Muscle of leg (tissue), 3 donors: ENCODE measurements at regions not wholly inside any gene's neighbourhood (a gene's known extent, or its start where the extent isn't known, plus 50 kb on each side); places are given as distances from the start of the nearest gene placed in this dataset.
"Not testable (repeated sequence)": the region's sequence is repeated elsewhere in the genome, so short reads cannot be mapped to it uniquely, and the experiment has no call there.

Source experiments
- DNase-seq: peaks from one replicate; pipeline ENCODE4 v3.0.0; 2013
- H3K27ac ChIP-seq: one replicate; pipeline ENCODE4 v1.5.1; 2013; ENCODE audit warnings: mild to moderate bottlenecking, low read length, control low read depth
- H3K27me3 ChIP-seq: one replicate; pipeline ENCODE4 v1.6.1; 2013; ENCODE audit warnings: low read length; ENCODE audit not compliant: control insufficient read depth, insufficient read depth
- H3K36me3 ChIP-seq: one replicate; pipeline ENCODE4 v1.6.1; 2013; ENCODE audit warnings: low read length; ENCODE audit not compliant: control insufficient read depth, insufficient read depth
- H3K4me1 ChIP-seq: one replicate; pipeline ENCODE4 v1.6.1; 2013; ENCODE audit warnings: low read length; ENCODE audit not compliant: control insufficient read depth, insufficient read depth
- H3K4me3 ChIP-seq: one replicate; pipeline ENCODE4 v1.5.1; 2013; ENCODE audit warnings: low read length, control low read depth
- H3K9me3 ChIP-seq: replicated peaks from 2 replicates; pipeline ENCODE4 v1.6.1; 2013; ENCODE audit warnings: low read depth, low read length; ENCODE audit not compliant: control insufficient read depth
- WGBS: methylation state at CpG from one replicate; pipeline ENCODE4 v1.1.5; 2013; ENCODE audit warnings: missing lambda C conversion rate; ENCODE audit not compliant: insufficient coverage; 5-methylcytosine and 5-hydroxymethylcytosine counted together

GRCh38 chr22:22122348-22123117 lies 122.1 kb upstream of the VPREB1 start:
- no peaks in the 10 kb centered on the region for H3K4me1 ChIP-seq
- peaks cover 2% of the 10 kb centered on the region for H3K27me3 ChIP-seq
- no peaks in the 10 kb centered on the region for H3K9me3 ChIP-seq
- 90% methylated on average over 2 of the region's 4 CpGs for WGBS
- DNase-seq, result no peak
- no peak overlapping the region for H3K27ac ChIP-seq
- H3K36me3 ChIP-seq, result no peaks in the 10 kb centered on the region
- no peak overlapping the region for H3K4me3 ChIP-seq

GRCh38 chr22:22121445-22121844 lies 123.1 kb upstream of the VPREB1 start:
- Histone ChIP-seq H3K27ac (no peak overlapping the region), H3K27me3 (peaks cover 2% of the 10 kb centered on the region), H3K4me3 (no peak overlapping the region), H3K9me3 (no peaks in the 10 kb centered on the region), H3K36me3 (no peaks in the 10 kb centered on the region), H3K4me1 (no peaks in the 10 kb centered on the region)
- DNase-seq, result no peak

- DNase-seq, result no peak
- Histone ChIP-seq H3K27ac (no peak overlapping the region), H3K27me3 (peaks cover 2% of the 10 kb centered on the region), H3K4me3 (no peak overlapping the region), H3K4me1 (no peaks in the 10 kb centered on the region), H3K36me3 (no peaks in the 10 kb centered on the region), H3K9me3 (no peaks in the 10 kb centered on the region)
- no CpG with 5 or more reads among the region's 3 CpGs for WGBS
These were observed 124.4 kb upstream of the VPREB1 start for GRCh38 chr22:22120160-22120559.

GRCh38 chr22:22118987-22119386 lies 125.6 kb upstream of the VPREB1 start:
- H3K36me3 ChIP-seq, result no peaks in the 10 kb centered on the region
- DNase-seq, result no peak
- no CpG with 5 or more reads among the region's 1 CpG for WGBS
- no peak overlapping the region for H3K27ac ChIP-seq
- H3K27me3 ChIP-seq, result peaks cover 2% of the 10 kb centered on the region
- H3K4me1 ChIP-seq, result no peaks in the 10 kb centered on the region
- no peaks in the 10 kb centered on the region for H3K9me3 ChIP-seq
- H3K4me3 ChIP-seq, result no peak overlapping the region

- not testable (repeated sequence) for H3K27me3 ChIP-seq, H3K27ac ChIP-seq, H3K36me3 ChIP-seq, H3K4me3 ChIP-seq, H3K4me1 ChIP-seq, DNase-seq, H3K9me3 ChIP-seq
- WGBS, result 29% methylated on average over 41 of the region's 54 CpGs
These were observed 126.6 kb upstream of the VPREB1 start for GRCh38 chr22:22117864-22118544.

- not testable (repeated sequence) for H3K36me3 ChIP-seq, H3K27me3 ChIP-seq, H3K9me3 ChIP-seq, H3K4me1 ChIP-seq, DNase-seq, H3K27ac ChIP-seq, H3K4me3 ChIP-seq
- 93% methylated on average over 10 of the region's 44 CpGs for WGBS
These were observed 127.4 kb upstream of the VPREB1 start for GRCh38 chr22:22116997-22117770.

- no peaks in the 10 kb centered on the region for H3K27me3 ChIP-seq
- no peak overlapping the region for H3K27ac ChIP-seq
- H3K4me3 ChIP-seq, result no peak overlapping the region
- no peaks in the 10 kb centered on the region for H3K4me1 ChIP-seq
- no peaks in the 10 kb centered on the region for H3K9me3 ChIP-seq
- DNase-seq, result no peak
- H3K36me3 ChIP-seq, result no peaks in the 10 kb centered on the region
These were observed 130.9 kb upstream of the VPREB1 start for GRCh38 chr22:22113701-22114100.

- Histone ChIP-seq H3K4me1 (no peaks in the 10 kb centered on the region), H3K36me3 (no peaks in the 10 kb centered on the region), H3K9me3 (no peaks in the 10 kb centered on the region), H3K27me3 (no peaks in the 10 kb centered on the region), H3K27ac (no peak overlapping the region), H3K4me3 (no peak overlapping the region)
- no peak for DNase-seq
- no CpG with 5 or more reads among the region's 4 CpGs for WGBS
These were observed 130.1 kb upstream of the TOP3B start for GRCh38 chr22:22112533-22113294.

- no peak for DNase-seq
- Histone ChIP-seq H3K27me3 (no peaks in the 10 kb centered on the region), H3K9me3 (no peaks in the 10 kb centered on the region), H3K27ac (no peak overlapping the region), H3K36me3 (no peaks in the 10 kb centered on the region), H3K4me3 (no peak overlapping the region), H3K4me1 (no peaks in the 10 kb centered on the region)
- WGBS, result 69% methylated on average over 2 of the region's 2 CpGs
These were observed 129.4 kb upstream of the TOP3B start for GRCh38 chr22:22111983-22112382.

GRCh38 chr22:22111267-22111751 lies 128.7 kb upstream of the TOP3B start:
- WGBS, result 51% methylated on average over 4 of the region's 4 CpGs
- no peaks in the 10 kb centered on the region for H3K36me3 ChIP-seq
- no peak overlapping the region for H3K4me3 ChIP-seq
- no peak overlapping the region for H3K27ac ChIP-seq
- H3K9me3 ChIP-seq, result no peaks in the 10 kb centered on the region
- H3K27me3 ChIP-seq, result peaks cover 2% of the 10 kb centered on the region
- no peak for DNase-seq
- H3K4me1 ChIP-seq, result no peaks in the 10 kb centered on the region
